K562 (cell line): ENCODE measurements at regions not wholly inside any gene's neighbourhood (a gene's known extent, or its start where the extent isn't known, plus 50 kb on each side); places are given as distances from the start of the nearest gene placed in this dataset.

Experiments
- ATAC-seq: fragments of 200-7000 bp; cut with Tn5 transposase; 3 replicates; pipeline ENCODE4 v1.9.1; 2020; ENCODE audit warnings: moderate library complexity
- BruUV-seq: library from RNA; stranded (reverse); fragments of 400-500 nt; replicated peaks from 2 replicates; lab custom pipeline; 2021; lab: Mats Ljungman, UMichigan
- CTCF ChIA-PET: fragments of 300-600 bp; formaldehyde crosslinking; extraction: SDS; loops from one replicate; lab custom pipeline; 2021; ENCODE audit warnings: low intra/inter-chr PET ratio; lab: Yijun Ruan, JAX
- POLR2A ChIA-PET: fragments of 300-600, 350-650 bp; sonication (Branson Sonifier 250); formaldehyde crosslinking; extraction: SDS; loops from one replicate; lab custom pipeline; 2021; ENCODE audit warnings: antibody characterized with exemption, inconsistent platforms; lab: Yijun Ruan, JAX
- DNase-seq, 4 experiments: peaks; one replicate each; pipeline versions ENCODE4 v3.0.0 to v3.0.0-alpha.2; 2011 to 2018; ENCODE audit warnings: low spot score in 3 of 4, mixed read lengths in 3 of 4; ENCODE audit errors: extremely low read depth in 1 of 4
- FAIRE-seq: peaks from 2 replicates; lab custom pipeline; 2011; peaks lifted over from hg19 to GRCh38; lab: Jason Lieb, UNC
- H2AFZ ChIP-seq: 2 replicates; pipeline ENCODE4 v1.6.0; 2011; ENCODE audit warnings: low read depth, low read length, control low read depth, inconsistent platforms
- H3K27ac ChIP-seq: fragments of 200-600 bp; 3 replicates; pipeline ENCODE4 v1.8.0; 2011; ENCODE audit warnings: low read depth, mild to moderate bottlenecking, control low read depth, inconsistent platforms, low read length, moderate library complexity, mixed read lengths; ENCODE audit errors: extremely low read depth
- H3K27me3 ChIP-seq, 2 experiments: fragments of 300-600 bp in 1 of 2; 2 replicates in 1 of 2; 3 replicates in 1 of 2; pipeline versions ENCODE4 v1.6.0 to v1.8.0; 2011; ENCODE audit warnings: inconsistent platforms in 2 of 2, low read length in 2 of 2, mild to moderate bottlenecking in 1 of 2, mixed read lengths in 1 of 2, moderate library complexity in 1 of 2; ENCODE audit not compliant: control insufficient read depth in 2 of 2, insufficient read depth in 2 of 2
- H3K36me3 ChIP-seq: fragments of 300-600 bp; 3 replicates; pipeline ENCODE4 v1.8.0; 2011; ENCODE audit warnings: mild to moderate bottlenecking, low read length, inconsistent platforms; ENCODE audit not compliant: control insufficient read depth, insufficient read depth
- H3K4me1 ChIP-seq, 2 experiments: fragments of 200-600 bp in 1 of 2; replicated peaks in 1 of 2; 2 replicates in 1 of 2; 3 replicates in 1 of 2; pipeline versions ENCODE4 v1.5.1 to v1.8.0; 2011; ENCODE audit warnings: inconsistent platforms in 2 of 2, low read length in 2 of 2, mild to moderate bottlenecking in 1 of 2, mixed read lengths in 1 of 2, moderate library complexity in 1 of 2; ENCODE audit not compliant: control insufficient read depth in 2 of 2, insufficient read depth in 2 of 2
- H3K4me2 ChIP-seq: 2 replicates; pipeline ENCODE4 v1.6.1; 2011; ENCODE audit warnings: low read length, control low read depth, inconsistent platforms, mixed read lengths; ENCODE audit not compliant: insufficient read depth
- H3K4me3 ChIP-seq: fragments of 200-600 bp; sonication (generic), shearing (Covaris generic); 2 replicates; pipeline ENCODE4 v1.5.1; 2016; ENCODE audit warnings: control low read depth, inconsistent platforms
- H3K79me2 ChIP-seq: fragments of 200-600 bp; 3 replicates; pipeline ENCODE4 v1.8.0; 2011; ENCODE audit warnings: low read length, inconsistent platforms; ENCODE audit not compliant: control insufficient read depth, insufficient read depth
- H3K9ac ChIP-seq, 2 experiments: 2 replicates each; pipeline versions ENCODE4 v1.6.0 to v1.6.1; 2011; ENCODE audit warnings: low read depth in 2 of 2, low read length in 2 of 2, control low read depth in 1 of 2, inconsistent platforms in 1 of 2, mild to moderate bottlenecking in 1 of 2, mixed read lengths in 1 of 2; ENCODE audit not compliant: insufficient read depth in 1 of 2
- H3K9me1 ChIP-seq: one replicate; pipeline ENCODE4 v1.6.0; 2011; ENCODE audit warnings: inconsistent platforms, mild to moderate bottlenecking, low read length, moderate library complexity; ENCODE audit not compliant: control insufficient read depth, insufficient read depth
- H3K9me3 ChIP-seq: replicated peaks from 2 replicates; pipeline ENCODE4 v1.5.1; 2011; ENCODE audit warnings: low read depth, low read length, inconsistent platforms; ENCODE audit not compliant: control insufficient read depth, insufficient read depth
- H4K20me1 ChIP-seq: replicated peaks from 2 replicates; pipeline ENCODE4 v1.6.1; 2011; ENCODE audit warnings: low read length, inconsistent platforms, mixed read lengths; ENCODE audit not compliant: control insufficient read depth, insufficient read depth
- BCLAF1 ChIP-seq, 2 experiments: fragments of 450-650 bp in 1 of 2; IDR thresholded peaks; 2 replicates each; pipeline ENCODE4 v1.6.1; 2011 to 2017; ENCODE audit warnings: low read depth in 2 of 2, antibody characterized with exemption in 1 of 2, borderline replicate concordance in 1 of 2, low read length in 1 of 2, mild to moderate bottlenecking in 1 of 2, mixed read lengths in 1 of 2; ENCODE audit not compliant: control insufficient read depth in 1 of 2
- ELF1 ChIP-seq: fragments of 200-800 bp; sonication (Bioruptor generic); IDR thresholded peaks from 2 replicates; pipeline ENCODE4 v1.6.1; 2016; ENCODE audit warnings: missing genetic modification characterization, missing compliant biosample characterization
- KDM4B ChIP-seq, 2 experiments: fragments of 450-650 bp in 1 of 2; sonication (generic) in 1 of 2; IDR thresholded peaks; 2 replicates each; pipeline ENCODE4 v1.6.1; 2016 to 2017; ENCODE audit warnings: borderline replicate concordance in 2 of 2, antibody characterized with exemption in 1 of 2, low read depth in 1 of 2, mild to moderate bottlenecking in 1 of 2
- MAZ ChIP-seq, 2 experiments: fragments of 450-650 bp in 1 of 2; sonication (generic) in 1 of 2; formaldehyde crosslinking; IDR thresholded peaks in 1 of 2; conservative IDR thresholded peaks in 1 of 2; 2 replicates each; pipeline versions ENCODE4 v1.4.0 to v1.5.0; 2020; ENCODE audit warnings: mild to moderate bottlenecking in 1 of 2, missing genetic modification reagents in 1 of 2
- TFAP4 ChIP-seq: sonication (generic); formaldehyde crosslinking; IDR thresholded peaks from 2 replicates; pipeline ENCODE4 v1.8.0; 2022; ENCODE audit warnings: missing genetic modification reagents, mild to moderate bottlenecking, moderate library complexity, borderline replicate concordance
- TSHZ1 ChIP-seq: fragments of 250-450 bp; sonication (Bioruptor Pico); IDR thresholded peaks from 2 replicates; pipeline ENCODE4 v1.4.0; 2020; ENCODE audit warnings: mild to moderate bottlenecking, moderate library complexity
- ZFP36 ChIP-seq: fragments of 150-350 bp; IDR thresholded peaks from 2 replicates; pipeline ENCODE4 v1.6.1; 2018; ENCODE audit warnings: low read length, low read depth; ENCODE audit not compliant: partially characterized antibody
- ZNF143 ChIP-seq: sonication (generic); formaldehyde crosslinking; IDR thresholded peaks from 2 replicates; pipeline ENCODE4 v1.9.0; 2022; ENCODE audit warnings: mild to moderate bottlenecking, missing genetic modification reagents
- ZNF584 ChIP-seq: fragments of 200-800 bp; sonication (Bioruptor generic); IDR thresholded peaks from 2 replicates; pipeline ENCODE4 v1.6.1; 2016; ENCODE audit warnings: low read depth, mild to moderate bottlenecking, missing genetic modification characterization, missing compliant biosample characterization
- ZNF592 ChIP-seq: fragments of 450-650 bp; IDR thresholded peaks from 2 replicates; pipeline ENCODE4 v1.6.1; 2017; ENCODE audit warnings: antibody characterized with exemption, mild to moderate bottlenecking
- WGBS: fragments of 100-300 bp; shearing (Covaris generic); methylation state at CpG from one replicate; pipeline ENCODE4 v1.1.6; 2016; ENCODE audit warnings: low coverage, mixed read lengths; ENCODE audit not compliant: insufficient coverage; ENCODE audit errors: missing lambda C conversion rate; 5-methylcytosine and 5-hydroxymethylcytosine counted together
- in situ Hi-C: fragments of 300-500 bp; cut with MboI; formaldehyde crosslinking; loops from 4 replicates; pipeline ENCODE4 v1.15.0; 2018; ENCODE audit warnings: inconsistent platforms, mixed read lengths
- intact Hi-C: fragments of 100-400 bp; cut with micrococcal nuclease; formaldehyde crosslinking; loops from 2 replicates; pipeline ENCODE4 v1.14.2; 2022

GRCh38 chr11:37078521-37078920 lies 480.5 kb upstream of the RAG2 start:
- no peaks in the 10 kb centered on the region for H3K36me3 ChIP-seq
- H3K4me3 ChIP-seq = no peak overlapping the region
- H3K9me3 ChIP-seq = no peaks in the 10 kb centered on the region
- no peak overlapping the region for H2AFZ ChIP-seq
- in situ Hi-C loops = no loop called here
- no peak overlapping the region for H3K4me2 ChIP-seq
- BruUV-seq = no TSS peak
- no peaks in the 10 kb centered on the region for H4K20me1 ChIP-seq
- no peaks in the 10 kb centered on the region for H3K27me3 ChIP-seq
- POLR2A ChIA-PET = no interaction called here
- H3K9me1 ChIP-seq = no peaks in the 10 kb centered on the region
- no peak overlapping the region for H3K9ac ChIP-seq
- ATAC-seq (no peak), DNase-seq (no peak), FAIRE-seq (no peak)
- CTCF ChIA-PET = no interaction called here
- H3K27ac ChIP-seq = no peak overlapping the region
- intact Hi-C loops = no loop called here
- no peaks in the 10 kb centered on the region for H3K79me2 ChIP-seq
- H3K4me1 ChIP-seq = no peaks in the 10 kb centered on the region
- WGBS = 0% methylated on average over 2 of the region's 2 CpGs
- TF ChIP-seq ZNF592 (no peak), ELF1 (no peak), TSHZ1 (CRISPR knock-in tag) (no peak), ZNF584 (CRISPR knock-in tag) (no peak), BCLAF1 (IDR thresholded peaks at IDR 0.05; ENCODE audit: borderline replicate concordance in 1 of 2, control insufficient read depth in 1 of 2, low read depth in 2 of 2, low read length in 1 of 2) (no peak), ZFP36 (no peak), TFAP4 (CRISPR knock-in tag) (no peak), MAZ (CRISPR knock-in tag; conservative IDR thresholded peaks at IDR 0.05 in 1 of 2, IDR thresholded peaks at IDR 0.05 in 1 of 2) (no peak), KDM4B (IDR thresholded peaks at IDR 0.05; ENCODE audit: borderline replicate concordance in 2 of 2, low read depth in 1 of 2) (no peak), ZNF143 (CRISPR knock-in tag) (no peak)
